ENCODE measurements at regions not wholly inside any gene's neighbourhood (a gene's known extent, or its start where the extent isn't known, plus 50 kb on each side); places are given as distances from the start of the nearest gene placed in this dataset.

DNA sequence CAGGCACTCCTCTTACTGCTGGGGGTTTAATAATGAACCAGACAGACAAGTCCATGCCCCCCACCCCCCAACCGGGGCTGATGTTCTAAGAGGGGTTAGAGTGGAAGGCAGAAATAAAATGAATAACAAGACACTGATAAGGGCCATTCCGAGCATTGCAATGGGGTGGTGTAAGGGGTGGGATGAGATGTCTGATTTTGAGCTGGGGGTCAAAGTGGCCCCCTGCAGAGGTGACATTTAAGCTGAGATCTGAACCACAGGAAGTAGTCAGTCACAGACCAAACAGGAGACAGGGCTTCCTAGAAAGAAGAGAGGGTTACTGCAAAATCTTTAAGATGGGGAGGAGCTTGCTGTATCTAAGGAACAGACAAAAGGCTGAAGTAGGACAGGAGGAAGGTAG lies 180.6 kb upstream of the SH3BP4 start:
- H3K4me3 ChIP-seq (ENCODE audit: low read depth in 1 of 2, low read length in 2 of 2) = no peak overlapping the region
- no peaks in the 10 kb centered on the region for H4K20me1 ChIP-seq (ENCODE audit: insufficient read depth, low read length)
- no peak overlapping the region for H3K9ac ChIP-seq (ENCODE audit: low read depth, low read length)
- ATAC-seq (ENCODE audit: insufficient read depth, low read depth) (no peak), DNase-seq (no peak)
- no peaks in the 10 kb centered on the region for H3K36me3 ChIP-seq (ENCODE audit: insufficient read depth, low read length)
- H3K9me3 ChIP-seq (ENCODE audit: insufficient read depth, low read length, severe bottlenecking) = no peaks in the 10 kb centered on the region
- H3K4me1 ChIP-seq (ENCODE audit: insufficient read depth, low read length) = no peaks in the 10 kb centered on the region
- no peak overlapping the region for H3K27ac ChIP-seq (ENCODE audit: low read length)
- TF ChIP-seq, protein P1, sequence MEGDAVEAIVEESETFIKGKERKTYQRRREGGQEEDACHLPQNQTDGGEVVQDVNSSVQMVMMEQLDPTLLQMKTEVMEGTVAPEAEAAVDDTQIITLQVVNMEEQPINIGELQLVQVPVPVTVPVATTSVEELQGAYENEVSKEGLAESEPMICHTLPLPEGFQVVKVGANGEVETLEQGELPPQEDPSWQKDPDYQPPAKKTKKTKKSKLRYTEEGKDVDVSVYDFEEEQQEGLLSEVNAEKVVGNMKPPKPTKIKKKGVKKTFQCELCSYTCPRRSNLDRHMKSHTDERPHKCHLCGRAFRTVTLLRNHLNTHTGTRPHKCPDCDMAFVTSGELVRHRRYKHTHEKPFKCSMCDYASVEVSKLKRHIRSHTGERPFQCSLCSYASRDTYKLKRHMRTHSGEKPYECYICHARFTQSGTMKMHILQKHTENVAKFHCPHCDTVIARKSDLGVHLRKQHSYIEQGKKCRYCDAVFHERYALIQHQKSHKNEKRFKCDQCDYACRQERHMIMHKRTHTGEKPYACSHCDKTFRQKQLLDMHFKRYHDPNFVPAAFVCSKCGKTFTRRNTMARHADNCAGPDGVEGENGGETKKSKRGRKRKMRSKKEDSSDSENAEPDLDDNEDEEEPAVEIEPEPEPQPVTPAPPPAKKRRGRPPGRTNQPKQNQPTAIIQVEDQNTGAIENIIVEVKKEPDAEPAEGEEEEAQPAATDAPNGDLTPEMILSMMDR (IDR thresholded peaks at IDR 0.05; ENCODE audit: borderline replicate concordance, extremely low read depth, low read length, poor library complexity, severe bottlenecking) = no peak
- no peak for TF ChIP-seq EZH2 (IDR thresholded peaks at IDR 0.05; ENCODE audit: borderline replicate concordance, low read depth, low read length, severe bottlenecking)
- peaks cover 26% of the 10 kb centered on the region for H3K27me3 ChIP-seq (ENCODE audit: insufficient read depth, low read length, poor library complexity)
- no peaks in the 10 kb centered on the region for H3K79me2 ChIP-seq (ENCODE audit: insufficient read depth, low read length)
- H3K4me2 ChIP-seq (ENCODE audit: insufficient read depth, low read length) = no peak overlapping the region
- H2AFZ ChIP-seq (ENCODE audit: low read depth, low read length) = no peak overlapping the region

DNA sequence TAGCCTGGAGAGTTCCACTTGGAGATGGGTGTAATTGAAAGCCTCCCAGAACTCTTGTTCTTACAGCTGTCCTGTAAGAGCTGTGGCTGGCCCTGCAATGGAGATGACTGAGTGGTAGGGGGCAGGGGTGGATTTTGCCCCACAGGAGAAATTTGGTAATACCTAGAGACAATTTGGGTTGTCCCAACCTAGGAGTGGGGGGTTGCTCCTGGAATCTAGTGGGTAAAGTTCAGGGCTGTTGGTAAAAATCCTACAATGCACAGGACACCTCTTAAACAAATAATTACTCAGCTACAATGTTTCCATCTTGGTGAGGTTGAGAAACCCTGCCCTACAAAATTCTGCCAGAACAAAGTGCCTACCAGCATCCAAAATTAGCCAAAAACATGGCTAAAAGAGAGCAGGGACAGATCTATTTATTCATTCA lies 181.1 kb upstream of the SH3BP4 start:
- DNase-seq (no peak), ATAC-seq (ENCODE audit: insufficient read depth, low read depth) (no peak)
- Histone ChIP-seq H3K79me2 (ENCODE audit: insufficient read depth, low read length) (no peaks in the 10 kb centered on the region), H3K9me3 (ENCODE audit: insufficient read depth, low read length, severe bottlenecking) (no peaks in the 10 kb centered on the region), H3K27me3 (ENCODE audit: insufficient read depth, low read length, poor library complexity) (peaks cover 26% of the 10 kb centered on the region), H3K4me2 (ENCODE audit: insufficient read depth, low read length) (no peak overlapping the region), H3K27ac (ENCODE audit: low read length) (no peak overlapping the region), H3K9ac (ENCODE audit: low read depth, low read length) (no peak overlapping the region), H3K36me3 (ENCODE audit: insufficient read depth, low read length) (no peaks in the 10 kb centered on the region), H3K4me3 (ENCODE audit: low read depth in 1 of 2, low read length in 2 of 2) (no peak overlapping the region), H3K4me1 (ENCODE audit: insufficient read depth, low read length) (no peaks in the 10 kb centered on the region), H2AFZ (ENCODE audit: low read depth, low read length) (no peak overlapping the region), H4K20me1 (ENCODE audit: insufficient read depth, low read length) (no peaks in the 10 kb centered on the region)
- TF ChIP-seq EZH2 (IDR thresholded peaks at IDR 0.05; ENCODE audit: borderline replicate concordance, low read depth, low read length, severe bottlenecking) = no peak
- TF ChIP-seq, protein P1 (IDR thresholded peaks at IDR 0.05; ENCODE audit: borderline replicate concordance, extremely low read depth, low read length, poor library complexity, severe bottlenecking) = no peak

DNA sequence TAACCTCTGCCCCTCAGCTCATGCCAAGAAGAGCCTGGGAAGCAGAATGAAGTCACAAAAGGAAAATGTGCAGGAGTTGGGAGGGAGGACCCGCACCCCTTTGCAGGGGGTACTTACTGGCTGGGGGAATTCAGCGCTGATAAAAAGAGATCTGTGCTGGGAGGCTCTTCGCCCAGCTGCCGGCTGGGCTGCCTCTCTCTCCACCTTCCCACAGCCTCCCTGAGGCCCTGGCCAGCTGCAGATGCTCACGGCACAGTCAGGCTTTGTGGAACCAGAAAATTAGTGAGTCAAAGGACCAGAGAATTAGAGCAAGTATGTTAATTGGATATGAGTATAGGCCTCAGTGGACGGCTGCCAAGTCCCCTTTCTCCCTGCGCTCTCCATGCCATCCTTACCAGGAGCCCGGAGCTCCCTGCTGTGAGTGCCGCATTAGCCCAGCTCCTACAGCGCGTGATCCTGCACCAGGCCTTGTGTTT lies 181.7 kb upstream of the SH3BP4 start:
- H3K4me3 ChIP-seq (ENCODE audit: low read depth in 1 of 2, low read length in 2 of 2) = no peak overlapping the region
- ATAC-seq (ENCODE audit: insufficient read depth, low read depth) (no peak), DNase-seq (no peak)
- TF ChIP-seq, protein P1 (IDR thresholded peaks at IDR 0.05; ENCODE audit: borderline replicate concordance, extremely low read depth, low read length, poor library complexity, severe bottlenecking) = no peak
- TF ChIP-seq EZH2 (IDR thresholded peaks at IDR 0.05; ENCODE audit: borderline replicate concordance, low read depth, low read length, severe bottlenecking) = no peak
- H3K27ac ChIP-seq (ENCODE audit: low read length) = no peak overlapping the region
- no peak overlapping the region for H2AFZ ChIP-seq (ENCODE audit: low read depth, low read length)
- H3K36me3 ChIP-seq (ENCODE audit: insufficient read depth, low read length) = no peaks in the 10 kb centered on the region
- H3K9me3 ChIP-seq (ENCODE audit: insufficient read depth, low read length, severe bottlenecking) = no peaks in the 10 kb centered on the region
- H3K79me2 ChIP-seq (ENCODE audit: insufficient read depth, low read length) = no peaks in the 10 kb centered on the region
- no peaks in the 10 kb centered on the region for H3K4me1 ChIP-seq (ENCODE audit: insufficient read depth, low read length)
- no peak overlapping the region for H3K9ac ChIP-seq (ENCODE audit: low read depth, low read length)
- no peaks in the 10 kb centered on the region for H4K20me1 ChIP-seq (ENCODE audit: insufficient read depth, low read length)
- H3K4me2 ChIP-seq (ENCODE audit: insufficient read depth, low read length) = no peak overlapping the region
- peaks cover 26% of the 10 kb centered on the region for H3K27me3 ChIP-seq (ENCODE audit: insufficient read depth, low read length, poor library complexity)

All from DND-41 (cell line).